Ascending aorta (tissue), 2 donors: ENCODE measurements at regions not wholly inside any gene's neighbourhood (a gene's known extent, or its start where the extent isn't known, plus 50 kb on each side); places are given as distances from the start of the nearest gene placed in this dataset.

ENCODE experiments used
- DNase-seq, 2 donors: peaks; one replicate each; pipeline ENCODE4 v3.0.0-alpha.2; 2019; ENCODE audit warnings: low spot score in 2 of 2
- H3K27ac ChIP-seq, 2 donors: fragments of 200-600 bp; sonication (generic); one replicate each; pipeline ENCODE4 v1.5.1; 2016 to 2017; ENCODE audit warnings: mild to moderate bottlenecking in 1 of 2
- H3K27me3 ChIP-seq: fragments of 200-600 bp; sonication (generic); one replicate; pipeline ENCODE4 v1.5.1; 2017
- H3K36me3 ChIP-seq, 2 donors: fragments of 200-600 bp; sonication (generic); one replicate each; pipeline ENCODE4 v1.5.1; 2016
- H3K4me1 ChIP-seq, 2 donors: fragments of 200-600 bp; sonication (generic); one replicate each; pipeline ENCODE4 v1.5.1; 2016 to 2017; ENCODE audit warnings: mild to moderate bottlenecking in 1 of 2
- H3K4me3 ChIP-seq, 2 donors: fragments of 200-600 bp; sonication (generic); one replicate each; pipeline ENCODE4 v1.5.1; 2016 to 2017; ENCODE audit warnings: mild to moderate bottlenecking in 1 of 2
- H3K9me3 ChIP-seq, 2 donors: fragments of 200-600 bp; sonication (generic); one replicate each; pipeline ENCODE4 v1.5.1; 2016
- CTCF ChIP-seq, 3 experiments: fragments of 200-600 bp in 2 of 3; fragments of 450-650 bp in 1 of 3; sonication (generic) in 2 of 3; IDR thresholded peaks; one replicate each; pipeline ENCODE4 v1.5.1; 2016 to 2019; ENCODE audit warnings: antibody characterized with exemption in 3 of 3, mild to moderate bottlenecking in 1 of 3, moderate library complexity in 1 of 3
- intact Hi-C: fragments of 100-400 bp; cut with DNase I; formaldehyde crosslinking; loops from one replicate; pipeline ENCODE4 v1.15.1; 2023

- intact Hi-C loops = no loop called here
- no peaks in the 10 kb centered on the region for H3K36me3 ChIP-seq
- H3K4me1 ChIP-seq = no peaks in the 10 kb centered on the region
- no peak overlapping the region for H3K27ac ChIP-seq
- H3K4me3 ChIP-seq = no peak overlapping the region
- no peaks in the 10 kb centered on the region for H3K9me3 ChIP-seq
- no peaks in the 10 kb centered on the region for H3K27me3 ChIP-seq
- no peak for TF ChIP-seq CTCF (IDR thresholded peaks at IDR 0.05)
- DNase-seq = no peak
Observed at GRCh38 chr3:94735354-94735753, 672.5 kb downstream of the NSUN3 start.

GRCh38 chr3:94737116-94737515 is 674.3 kb downstream of the NSUN3 start:
- Histone ChIP-seq H3K4me3 (no peak overlapping the region), H3K4me1 (no peaks in the 10 kb centered on the region), H3K9me3 (no peaks in the 10 kb centered on the region), H3K27me3 (no peaks in the 10 kb centered on the region), H3K27ac (no peak overlapping the region), H3K36me3 (no peaks in the 10 kb centered on the region)
- no peak for TF ChIP-seq CTCF (IDR thresholded peaks at IDR 0.05)
- intact Hi-C loops = no loop called here
- DNase-seq = no peak

GRCh38 chr3:94739420-94739819 is 676.6 kb downstream of the NSUN3 start:
- intact Hi-C loops = no loop called here
- no peak overlapping the region for H3K27ac ChIP-seq
- TF ChIP-seq CTCF (IDR thresholded peaks at IDR 0.05) = no peak

GRCh38 chr3:94758751-94759150 is 695.9 kb downstream of the NSUN3 start:
- H3K27me3 ChIP-seq = no peaks in the 10 kb centered on the region
- no peaks in the 10 kb centered on the region for H3K36me3 ChIP-seq
- no peaks in the 10 kb centered on the region for H3K4me1 ChIP-seq
- no peak for DNase-seq
- no peak for TF ChIP-seq CTCF (IDR thresholded peaks at IDR 0.05)
- intact Hi-C loops = no loop called here
- no peak overlapping the region for H3K4me3 ChIP-seq
- no peaks in the 10 kb centered on the region for H3K9me3 ChIP-seq
- H3K27ac ChIP-seq = no peak overlapping the region

More at GRCh38 chr3:94739420-94739819, 676.6 kb downstream of the NSUN3 start:
- DNase-seq = no peak
- Histone ChIP-seq H3K36me3 (no peaks in the 10 kb centered on the region), H3K9me3 (no peaks in the 10 kb centered on the region), H3K4me1 (no peaks in the 10 kb centered on the region), H3K27me3 (no peaks in the 10 kb centered on the region), H3K4me3 (no peak overlapping the region)

- DNase-seq = no peak
- no peak overlapping the region for H3K27ac ChIP-seq
- no peaks in the 10 kb centered on the region for H3K4me1 ChIP-seq
- TF ChIP-seq CTCF (IDR thresholded peaks at IDR 0.05) = no peak
- no peaks in the 10 kb centered on the region for H3K27me3 ChIP-seq
- intact Hi-C loops = no loop called here
- H3K36me3 ChIP-seq = no peaks in the 10 kb centered on the region
- H3K9me3 ChIP-seq = no peaks in the 10 kb centered on the region
- H3K4me3 ChIP-seq = no peak overlapping the region
Observed at GRCh38 chr3:94772402-94772801, 709.5 kb downstream of the NSUN3 start.

GRCh38 chr3:94775746-94776145 is 712.9 kb downstream of the NSUN3 start:
- Histone ChIP-seq H3K27ac (no peak overlapping the region), H3K4me3 (no peak overlapping the region), H3K9me3 (no peaks in the 10 kb centered on the region), H3K4me1 (no peaks in the 10 kb centered on the region), H3K36me3 (no peaks in the 10 kb centered on the region), H3K27me3 (no peaks in the 10 kb centered on the region)
- DNase-seq = no peak
- intact Hi-C loops = no loop called here
- no peak for TF ChIP-seq CTCF (IDR thresholded peaks at IDR 0.05)
